Esophagus squamous epithelium (tissue), 4 donors: ENCODE measurements at regions not wholly inside any gene's neighbourhood (a gene's known extent, or its start where the extent isn't known, plus 50 kb on each side); places are given as distances from the start of the nearest gene placed in this dataset.

Experiments used
- POLR2A ChIP-seq, 4 donors: fragments of 450-650 bp; IDR thresholded peaks; one replicate each; pipeline ENCODE4 v1.6.1; 2017; ENCODE audit warnings: antibody characterized with exemption in 4 of 4, mild to moderate bottlenecking in 4 of 4, moderate library complexity in 3 of 4
- TF ChIP-seq, protein P1 (sequence below), 6 experiments: fragments of 450-650 bp in 4 of 6; fragments of 200-600 bp in 2 of 6; sonication (generic) in 2 of 6; IDR thresholded peaks; one replicate each; pipeline ENCODE4 v1.5.1; 2016 to 2019; ENCODE audit warnings: antibody characterized with exemption in 6 of 6, mild to moderate bottlenecking in 4 of 6, moderate library complexity in 4 of 6

DNA sequence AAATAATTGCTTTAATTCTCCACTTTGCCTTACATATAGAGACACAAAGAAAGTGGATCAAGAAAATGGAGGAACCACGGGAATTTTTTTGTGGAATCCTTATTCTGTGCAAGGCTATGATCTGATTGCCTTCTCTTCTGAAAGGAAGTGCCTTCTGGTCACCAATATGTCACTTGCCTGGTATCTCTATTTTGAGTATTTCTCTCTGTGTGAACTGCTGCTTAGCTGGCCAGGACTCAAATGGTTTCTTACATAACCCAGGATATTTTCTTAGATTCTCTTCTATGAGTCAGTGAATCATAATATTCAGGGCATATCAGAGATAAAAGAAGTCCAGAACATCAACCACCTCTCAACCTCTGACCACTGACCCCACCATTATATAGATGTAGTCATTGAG lies 156.1 kb downstream of the DIO2 start:
- TF ChIP-seq, protein P1, sequence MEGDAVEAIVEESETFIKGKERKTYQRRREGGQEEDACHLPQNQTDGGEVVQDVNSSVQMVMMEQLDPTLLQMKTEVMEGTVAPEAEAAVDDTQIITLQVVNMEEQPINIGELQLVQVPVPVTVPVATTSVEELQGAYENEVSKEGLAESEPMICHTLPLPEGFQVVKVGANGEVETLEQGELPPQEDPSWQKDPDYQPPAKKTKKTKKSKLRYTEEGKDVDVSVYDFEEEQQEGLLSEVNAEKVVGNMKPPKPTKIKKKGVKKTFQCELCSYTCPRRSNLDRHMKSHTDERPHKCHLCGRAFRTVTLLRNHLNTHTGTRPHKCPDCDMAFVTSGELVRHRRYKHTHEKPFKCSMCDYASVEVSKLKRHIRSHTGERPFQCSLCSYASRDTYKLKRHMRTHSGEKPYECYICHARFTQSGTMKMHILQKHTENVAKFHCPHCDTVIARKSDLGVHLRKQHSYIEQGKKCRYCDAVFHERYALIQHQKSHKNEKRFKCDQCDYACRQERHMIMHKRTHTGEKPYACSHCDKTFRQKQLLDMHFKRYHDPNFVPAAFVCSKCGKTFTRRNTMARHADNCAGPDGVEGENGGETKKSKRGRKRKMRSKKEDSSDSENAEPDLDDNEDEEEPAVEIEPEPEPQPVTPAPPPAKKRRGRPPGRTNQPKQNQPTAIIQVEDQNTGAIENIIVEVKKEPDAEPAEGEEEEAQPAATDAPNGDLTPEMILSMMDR (IDR thresholded peaks at IDR 0.05), result no peak
- TF ChIP-seq POLR2A (IDR thresholded peaks at IDR 0.05), result no peak
